D341Med (cell line): ENCODE measurements at regions not wholly inside any gene's neighbourhood (a gene's known extent, or its start where the extent isn't known, plus 50 kb on each side); places are given as distances from the start of the nearest gene placed in this dataset.

Experiments used
- DNase-seq: peaks from one replicate; pipeline ENCODE4 v3.0.0; 2012; ENCODE audit warnings: low spot score

DNA sequence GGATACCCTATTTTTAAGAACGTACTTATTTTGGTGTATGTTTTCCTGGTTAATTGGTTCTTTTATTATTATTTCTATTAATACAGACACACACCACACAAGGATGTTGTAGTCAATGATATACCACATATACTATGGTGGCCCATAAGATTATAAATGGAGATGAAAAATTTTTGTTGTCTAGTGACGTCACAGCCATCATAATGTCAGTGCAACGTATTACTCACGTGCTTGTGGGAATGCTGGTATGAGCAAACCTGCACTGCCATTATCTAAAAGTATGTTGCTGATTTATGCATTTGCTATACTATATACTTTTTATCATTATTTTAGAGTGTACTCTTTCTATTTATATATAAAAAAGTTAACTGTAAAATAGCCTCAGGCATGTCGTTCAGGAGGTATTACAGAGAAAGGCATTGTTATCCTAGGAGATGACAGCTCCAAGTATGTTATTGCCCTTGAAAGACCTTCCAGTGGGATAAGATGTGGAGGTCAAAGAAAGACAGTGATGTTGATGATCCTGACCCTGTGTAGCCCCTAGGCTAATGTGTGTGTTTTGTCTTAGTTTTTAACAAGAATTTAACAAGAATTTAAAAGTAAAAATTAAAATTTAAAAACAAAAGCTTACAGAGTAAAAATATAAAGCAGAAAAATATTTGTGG lies 65.6 kb upstream of the SGCD start:
- no peak for DNase-seq

DNA sequence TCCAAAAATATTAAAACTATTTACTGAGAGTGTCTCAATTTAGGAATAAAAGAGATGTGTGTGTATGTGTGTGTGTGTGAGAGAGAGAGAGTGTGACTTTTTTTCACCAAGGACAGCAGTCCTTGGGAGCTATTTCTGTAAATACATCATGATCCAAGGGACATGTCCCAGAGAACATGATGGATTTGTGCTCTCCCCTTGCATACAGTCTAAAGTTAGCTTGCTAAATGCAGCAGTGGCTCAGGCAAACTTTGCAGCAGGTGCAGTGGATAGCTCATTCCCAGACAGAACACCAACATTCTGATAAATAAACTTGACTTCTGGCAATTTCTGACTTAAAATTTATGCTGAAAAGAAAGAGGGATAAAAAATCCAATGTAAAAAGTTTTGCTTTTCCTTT lies 55.4 kb upstream of the SGCD start:
- DNase-seq: no peak

DNA sequence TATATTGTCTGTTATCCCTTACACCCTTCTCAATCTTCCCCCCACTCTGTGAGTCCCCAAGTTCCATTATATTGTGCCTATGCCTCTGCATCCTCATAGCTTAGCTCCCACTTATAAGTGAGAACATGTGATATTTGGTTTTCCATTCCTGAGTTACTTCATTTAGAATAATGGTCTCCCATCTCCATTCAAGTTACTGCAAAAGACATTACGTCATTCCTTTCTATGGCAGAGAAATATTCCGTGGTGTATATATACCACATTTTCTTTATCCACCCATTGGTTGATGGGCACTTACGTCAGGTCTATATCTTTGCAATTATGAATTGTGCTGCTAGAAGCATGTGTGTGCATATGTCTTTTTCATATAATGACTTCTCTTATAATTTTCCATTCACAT lies 54.8 kb upstream of the SGCD start:
- DNase-seq: no peak

DNA sequence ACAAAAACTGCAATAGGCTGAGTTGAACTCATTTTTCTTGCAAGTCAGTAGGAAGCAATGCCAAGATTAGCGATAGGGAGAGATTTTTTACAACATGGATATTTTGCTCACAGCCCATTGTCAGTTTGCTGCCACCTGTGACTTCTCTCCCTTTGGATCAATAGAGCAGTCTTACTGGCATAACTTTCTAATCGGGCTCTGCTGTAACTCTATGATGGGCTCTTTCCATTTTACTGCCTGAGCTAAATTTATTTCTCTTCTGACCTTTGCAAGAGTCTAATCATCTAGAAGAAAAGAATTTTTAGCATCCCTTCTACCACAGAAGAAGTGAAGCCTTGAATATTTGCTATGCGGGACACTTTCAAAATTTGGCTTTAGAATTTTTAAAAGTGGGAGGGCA lies 53.6 kb upstream of the SGCD start:
- no peak for DNase-seq

DNA sequence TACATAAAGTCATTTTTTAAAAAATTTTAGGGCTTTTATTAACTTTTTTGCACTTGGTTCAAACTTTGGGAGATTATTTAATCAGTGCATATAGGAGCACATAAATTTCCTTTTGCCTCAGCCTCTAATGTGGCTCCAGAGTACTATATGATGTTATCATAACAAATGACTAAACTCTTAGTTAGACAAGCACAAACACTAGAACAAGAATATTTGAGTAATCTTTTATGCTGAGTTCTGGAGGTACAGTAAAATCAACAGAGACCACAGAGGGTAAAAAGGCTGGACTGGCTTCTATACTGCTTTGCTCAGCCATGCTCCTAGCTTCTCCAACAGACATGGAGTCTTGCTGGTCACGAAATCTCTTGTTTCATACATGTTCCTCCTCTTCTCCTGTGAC lies 52.5 kb upstream of the SGCD start:
- DNase-seq: no peak
